22Rv1 (cell line): ENCODE measurements at regions not wholly inside any gene's neighbourhood (a gene's known extent, or its start where the extent isn't known, plus 50 kb on each side); places are given as distances from the start of the nearest gene placed in this dataset.

Experiments used
- H3K27ac ChIP-seq: fragments of 450-650 bp; 2 replicates; pipeline ENCODE4 v1.5.1; 2017
- ZFX ChIP-seq: fragments of 450-650 bp; IDR thresholded peaks from 2 replicates; pipeline ENCODE4 v1.6.1; 2017; ENCODE audit warnings: antibody characterized with exemption, borderline replicate concordance
- TF ChIP-seq, protein P1 (sequence below): fragments of 450-650 bp; IDR thresholded peaks from 2 replicates; pipeline ENCODE4 v1.5.1; 2017; ENCODE audit warnings: mild to moderate bottlenecking

DNA sequence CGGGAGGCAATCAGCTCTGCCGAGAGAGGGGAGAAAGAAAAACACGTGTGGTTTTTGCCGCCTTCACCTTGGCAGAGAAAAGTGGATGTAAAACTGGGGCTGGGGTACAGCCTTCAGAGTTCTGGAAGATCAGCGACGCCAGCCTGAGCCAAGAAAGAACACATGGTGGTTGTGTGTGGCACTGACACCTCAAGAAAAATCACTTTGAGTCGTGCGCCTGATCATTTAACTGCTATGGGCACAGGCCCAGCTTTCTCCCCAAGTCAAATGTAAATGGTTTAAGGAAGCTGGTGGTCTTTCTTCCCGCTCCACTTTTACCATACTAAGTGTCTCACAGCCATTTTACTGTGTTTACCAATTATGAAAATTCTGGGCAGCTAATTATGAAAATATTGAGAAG, 461.8 kb upstream of the SOX9 start:
- H3K27ac ChIP-seq = no peak overlapping the region
- no peak for TF ChIP-seq ZFX
- TF ChIP-seq, protein P1, sequence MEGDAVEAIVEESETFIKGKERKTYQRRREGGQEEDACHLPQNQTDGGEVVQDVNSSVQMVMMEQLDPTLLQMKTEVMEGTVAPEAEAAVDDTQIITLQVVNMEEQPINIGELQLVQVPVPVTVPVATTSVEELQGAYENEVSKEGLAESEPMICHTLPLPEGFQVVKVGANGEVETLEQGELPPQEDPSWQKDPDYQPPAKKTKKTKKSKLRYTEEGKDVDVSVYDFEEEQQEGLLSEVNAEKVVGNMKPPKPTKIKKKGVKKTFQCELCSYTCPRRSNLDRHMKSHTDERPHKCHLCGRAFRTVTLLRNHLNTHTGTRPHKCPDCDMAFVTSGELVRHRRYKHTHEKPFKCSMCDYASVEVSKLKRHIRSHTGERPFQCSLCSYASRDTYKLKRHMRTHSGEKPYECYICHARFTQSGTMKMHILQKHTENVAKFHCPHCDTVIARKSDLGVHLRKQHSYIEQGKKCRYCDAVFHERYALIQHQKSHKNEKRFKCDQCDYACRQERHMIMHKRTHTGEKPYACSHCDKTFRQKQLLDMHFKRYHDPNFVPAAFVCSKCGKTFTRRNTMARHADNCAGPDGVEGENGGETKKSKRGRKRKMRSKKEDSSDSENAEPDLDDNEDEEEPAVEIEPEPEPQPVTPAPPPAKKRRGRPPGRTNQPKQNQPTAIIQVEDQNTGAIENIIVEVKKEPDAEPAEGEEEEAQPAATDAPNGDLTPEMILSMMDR = no peak

DNA sequence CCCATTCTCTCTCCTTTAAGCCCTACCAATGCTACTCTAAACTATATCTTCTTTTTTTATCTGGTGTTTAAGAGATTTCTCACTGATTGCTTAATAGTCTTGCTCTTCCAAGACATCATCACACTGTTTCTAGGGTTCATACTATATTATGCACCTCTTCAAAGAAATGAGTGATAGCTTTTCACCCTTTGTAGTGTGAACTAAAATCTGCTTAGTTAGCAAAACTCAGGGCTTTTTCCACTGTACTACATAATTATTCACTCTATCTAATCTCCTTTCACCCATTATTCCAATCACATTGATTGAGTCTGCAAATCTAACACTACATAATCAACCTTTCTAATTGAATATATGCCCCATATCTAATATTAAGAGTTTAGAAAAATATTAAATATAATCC, 456.0 kb upstream of the SOX9 start:
- TF ChIP-seq ZFX = no peak
- TF ChIP-seq, protein P1 = no peak

DNA sequence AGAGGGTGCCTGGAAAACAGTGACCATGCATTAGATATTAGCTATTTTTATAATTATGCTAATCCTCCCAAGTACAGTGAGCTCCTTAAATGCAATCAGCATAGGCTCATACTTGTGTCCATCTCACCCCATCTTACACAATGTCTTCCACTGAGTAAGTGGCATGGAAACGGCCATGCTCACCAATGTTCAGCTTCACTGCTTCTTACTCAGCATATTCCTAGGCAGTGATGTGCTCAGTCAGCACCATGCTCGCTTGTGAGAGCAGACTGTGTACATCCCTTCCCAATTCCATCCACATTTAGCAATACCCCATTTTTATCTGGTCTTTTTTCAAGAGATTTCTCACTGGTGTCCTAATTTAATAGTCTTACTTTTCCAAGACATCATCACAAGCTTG, 454.8 kb upstream of the SOX9 start:
- no peak for TF ChIP-seq ZFX
- TF ChIP-seq, protein P1 = no peak
- H3K27ac ChIP-seq = no peak overlapping the region

More for the DNA sequence above, 456.0 kb upstream of the SOX9 start:
- no peak overlapping the region for H3K27ac ChIP-seq

DNA sequence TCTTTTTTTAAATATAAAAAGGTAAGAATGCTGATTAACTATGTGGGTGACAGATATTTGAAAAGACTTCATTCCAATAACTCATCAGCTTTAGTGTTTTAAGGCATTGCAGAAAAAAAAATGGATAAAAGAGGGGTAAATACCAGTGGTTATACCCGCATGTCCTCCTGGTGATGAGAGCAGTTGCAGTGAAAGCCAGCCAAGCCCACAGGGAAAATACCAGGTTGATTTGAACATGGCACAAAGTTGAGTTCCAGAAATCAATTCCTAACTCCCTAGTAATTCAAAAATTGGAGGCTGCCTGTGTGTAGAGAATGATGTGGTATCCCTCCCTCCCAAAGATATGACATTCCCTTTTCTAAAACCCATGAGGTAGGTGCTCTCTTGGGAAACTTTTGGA, 453.2 kb upstream of the SOX9 start:
- TF ChIP-seq ZFX = no peak

DNA sequence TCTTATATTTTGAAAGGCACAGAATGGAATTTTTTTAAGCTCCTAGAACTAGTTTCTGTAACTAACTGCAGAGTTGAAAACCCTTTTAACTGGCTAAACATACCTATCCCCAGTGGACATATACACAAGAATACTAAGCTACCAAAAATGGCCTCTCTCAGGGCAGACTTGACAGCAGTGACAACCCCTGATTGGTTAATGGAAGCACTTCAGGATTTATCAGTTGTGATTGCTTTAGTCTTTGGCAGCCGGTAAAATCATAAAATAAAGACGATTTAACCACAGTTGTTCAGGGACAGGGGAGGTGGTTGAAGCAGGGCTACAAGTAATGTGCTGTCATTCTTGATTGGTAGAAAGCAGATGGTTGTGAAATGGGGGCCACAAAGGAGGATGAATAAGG, 452.0 kb upstream of the SOX9 start:
- TF ChIP-seq, protein P1 = no peak
- no peak for TF ChIP-seq ZFX

More for the DNA sequence above, 453.2 kb upstream of the SOX9 start:
- no peak overlapping the region for H3K27ac ChIP-seq

DNA sequence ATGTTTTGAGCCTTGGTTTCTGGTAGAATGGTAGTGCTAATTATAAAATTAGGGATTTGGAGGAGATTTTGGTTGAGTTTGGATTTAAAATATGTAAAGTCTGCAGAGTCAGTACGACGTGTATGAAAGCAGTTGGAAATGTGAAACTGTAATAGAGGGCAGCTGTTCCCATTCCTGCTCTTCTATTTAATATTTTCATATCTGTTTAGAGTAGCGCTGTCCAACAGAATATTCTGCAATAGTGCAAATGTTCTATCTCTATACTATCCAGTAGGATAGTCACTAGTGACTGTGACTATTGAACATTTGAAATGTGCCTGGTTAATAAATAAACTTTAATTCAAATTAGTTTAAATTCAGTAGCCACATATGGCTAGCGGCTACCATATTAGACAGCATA, 443.4 kb upstream of the SOX9 start:
- TF ChIP-seq, protein P1 = no peak
- no peak for TF ChIP-seq ZFX
- no peak overlapping the region for H3K27ac ChIP-seq

More for the DNA sequence above, 452.0 kb upstream of the SOX9 start:
- H3K27ac ChIP-seq = no peak overlapping the region

DNA sequence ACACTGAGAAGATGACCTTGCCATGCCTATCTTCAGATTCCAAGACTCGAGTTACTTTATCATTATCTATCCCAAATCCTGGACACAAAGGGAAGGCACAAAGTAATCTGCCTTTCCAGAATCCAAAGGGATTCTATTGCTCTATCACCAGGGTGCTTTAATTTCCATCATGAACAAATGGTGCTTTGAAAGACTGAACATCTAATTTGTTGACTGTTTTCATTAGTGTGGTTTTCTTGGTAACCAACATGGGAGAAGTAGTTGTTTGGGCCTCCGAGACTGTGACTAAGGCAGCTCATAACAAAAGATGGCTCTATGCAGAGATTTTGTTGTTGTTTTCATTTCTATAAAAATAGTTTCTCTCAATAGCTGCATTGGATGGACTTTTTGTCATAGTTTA, 441.0 kb upstream of the SOX9 start:
- H3K27ac ChIP-seq = no peak overlapping the region
- TF ChIP-seq, protein P1 = no peak
- TF ChIP-seq ZFX = no peak
